Skeletal muscle satellite cell (primary cell): ENCODE measurements at regions not wholly inside any gene's neighbourhood (a gene's known extent, or its start where the extent isn't known, plus 50 kb on each side); places are given as distances from the start of the nearest gene placed in this dataset.

Experiments
- H3K27me3 ChIP-seq: 2 replicates; pipeline ENCODE4 v1.7.0; 2013; ENCODE audit warnings: low read length; ENCODE audit not compliant: control insufficient read depth, insufficient read depth
- H3K36me3 ChIP-seq: 2 replicates; pipeline ENCODE4 v1.7.0; 2013; ENCODE audit warnings: mild to moderate bottlenecking, control low read depth, low read length; ENCODE audit not compliant: insufficient read depth
- H3K4me1 ChIP-seq: 2 replicates; pipeline ENCODE4 v1.7.0; 2013; ENCODE audit warnings: low read length; ENCODE audit not compliant: control insufficient read depth, insufficient read depth
- H3K4me2 ChIP-seq: 2 replicates; pipeline ENCODE4 v1.7.0; 2013; ENCODE audit warnings: mild to moderate bottlenecking, low read length
- H3K4me3 ChIP-seq: 2 replicates; pipeline ENCODE4 v1.7.0; 2013; ENCODE audit warnings: low read length
- H3K9ac ChIP-seq: 2 replicates; pipeline ENCODE4 v1.7.0; 2013; ENCODE audit warnings: mild to moderate bottlenecking, low read depth, low read length, moderate library complexity
- H3K9me3 ChIP-seq: replicated peaks from 2 replicates; pipeline ENCODE4 v1.7.0; 2013; ENCODE audit warnings: mild to moderate bottlenecking, control low read depth, low read length

DNA sequence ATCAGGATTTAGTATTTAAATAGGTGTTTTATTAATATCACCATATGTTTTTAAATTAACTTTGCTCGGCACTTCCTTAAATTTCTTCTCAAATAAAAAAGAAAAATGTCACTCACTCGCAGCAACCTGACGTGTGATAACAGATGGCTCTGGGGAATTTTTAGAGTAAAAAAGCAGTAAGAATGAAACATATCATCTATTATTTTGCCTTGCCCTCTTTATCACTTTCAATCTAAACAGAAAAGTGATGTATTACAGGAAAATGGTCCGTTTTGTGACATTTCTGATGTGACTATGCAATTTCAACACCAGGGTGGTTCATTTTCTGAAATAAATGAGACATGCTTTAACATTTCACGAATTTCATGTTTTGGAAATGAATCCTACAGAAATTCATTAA lies 1368.0 kb upstream of the LRRTM1 start:
- Histone ChIP-seq H3K4me2 (no peak overlapping the region), H3K27me3 (no peaks in the 10 kb centered on the region), H3K4me3 (no peak overlapping the region), H3K4me1 (no peaks in the 10 kb centered on the region), H3K9ac (no peak overlapping the region), H3K36me3 (no peaks in the 10 kb centered on the region), H3K9me3 (no peaks in the 10 kb centered on the region)

DNA sequence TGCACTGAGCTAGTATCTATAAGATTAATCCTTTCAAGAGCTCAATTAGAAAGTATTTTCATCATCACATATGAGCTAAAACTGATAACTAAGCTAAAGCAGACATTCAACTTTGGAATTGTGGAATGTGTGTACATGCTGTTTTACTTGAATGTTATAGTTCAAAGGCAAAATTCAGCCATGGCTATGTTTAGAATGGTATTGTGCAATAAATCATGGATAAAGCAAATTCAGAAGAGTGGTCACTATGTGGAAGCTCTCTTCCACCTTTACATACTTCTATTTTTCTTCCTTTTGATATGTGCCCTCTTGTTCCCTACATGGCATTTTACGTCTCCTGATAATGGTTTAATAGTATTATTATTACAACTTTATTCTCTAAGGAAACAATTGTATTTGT lies 1366.3 kb upstream of the LRRTM1 start:
- no peaks in the 10 kb centered on the region for H3K36me3 ChIP-seq
- no peak overlapping the region for H3K4me3 ChIP-seq
- H3K4me2 ChIP-seq, result no peak overlapping the region
- H3K4me1 ChIP-seq, result no peaks in the 10 kb centered on the region
- no peak overlapping the region for H3K9ac ChIP-seq
- H3K9me3 ChIP-seq, result no peaks in the 10 kb centered on the region
- no peaks in the 10 kb centered on the region for H3K27me3 ChIP-seq

GRCh38 chr2:81661081-81661480 lies 1356.5 kb upstream of the LRRTM1 start:
- no peaks in the 10 kb centered on the region for H3K27me3 ChIP-seq
- H3K36me3 ChIP-seq, result no peaks in the 10 kb centered on the region
- H3K4me2 ChIP-seq, result no peak overlapping the region
- no peaks in the 10 kb centered on the region for H3K4me1 ChIP-seq
- H3K9ac ChIP-seq, result no peak overlapping the region
- H3K4me3 ChIP-seq, result no peak overlapping the region
- H3K9me3 ChIP-seq, result peaks cover 12% of the 10 kb centered on the region

DNA sequence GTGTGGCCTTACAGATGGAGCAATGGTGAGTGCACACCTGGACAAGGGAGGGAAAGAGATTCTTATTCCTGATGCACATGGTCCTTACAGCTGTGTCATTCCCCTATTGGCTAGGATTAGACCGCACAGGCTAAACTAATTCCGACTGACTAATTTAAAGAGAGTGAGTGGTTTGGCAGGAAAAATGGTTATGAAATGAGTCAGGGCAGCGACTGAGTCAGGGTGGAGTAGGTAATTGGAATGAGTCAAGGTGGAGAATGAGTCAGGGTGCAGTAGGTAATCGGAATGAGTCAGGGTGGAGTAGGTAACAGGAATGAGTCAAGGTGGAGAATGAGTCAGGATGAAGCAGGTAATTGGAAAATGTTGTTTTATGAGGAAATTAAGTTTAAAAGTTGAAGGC lies 1353.7 kb upstream of the LRRTM1 start:
- Histone ChIP-seq H3K27me3 (no peaks in the 10 kb centered on the region), H3K4me3 (no peak overlapping the region), H3K9me3 (peaks cover 9% of the 10 kb centered on the region), H3K9ac (no peak overlapping the region), H3K4me1 (no peaks in the 10 kb centered on the region), H3K4me2 (no peak overlapping the region), H3K36me3 (no peaks in the 10 kb centered on the region)

DNA sequence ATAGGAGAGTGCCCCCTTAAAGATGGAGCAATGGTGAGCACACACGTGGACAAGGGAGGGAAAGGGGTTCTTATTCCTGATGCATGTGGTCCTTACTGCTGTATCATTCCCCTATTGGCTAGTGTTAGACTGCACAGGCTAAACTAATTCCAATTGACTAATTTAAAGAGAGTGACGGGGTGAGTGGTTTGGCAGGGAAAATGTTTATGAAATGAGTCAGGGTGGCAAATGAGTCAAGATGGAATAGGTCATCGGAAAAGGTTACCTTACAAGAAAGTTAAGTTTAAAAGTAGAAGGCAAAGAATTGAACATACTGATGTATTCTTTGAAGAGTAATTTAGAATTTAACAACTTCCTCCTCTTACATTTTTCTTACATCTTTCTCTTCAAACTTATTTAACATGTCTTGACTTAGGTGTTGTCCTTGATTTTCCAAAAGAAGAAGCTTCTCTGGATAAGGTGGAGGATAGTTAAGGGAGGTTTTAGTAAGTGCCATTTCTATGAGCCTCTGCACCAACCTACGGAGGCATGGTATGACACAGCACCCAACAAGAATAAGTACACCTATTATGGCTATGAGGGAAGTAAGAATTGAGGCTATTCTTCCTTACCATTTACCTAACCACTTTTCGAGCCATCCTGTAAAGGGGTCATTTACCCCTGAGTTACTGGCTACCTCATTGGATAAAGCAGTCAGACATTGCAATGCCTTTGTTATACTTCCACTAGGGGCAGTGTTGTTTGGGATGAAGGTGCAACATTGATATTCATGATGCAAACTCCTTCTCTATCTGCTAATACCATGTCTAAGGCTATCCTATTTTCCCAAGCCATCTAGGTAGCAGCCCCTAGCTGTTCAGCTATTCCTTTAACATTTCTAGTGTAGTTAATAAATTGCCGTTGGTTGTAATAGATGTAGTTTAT lies 1345.8 kb upstream of the LRRTM1 start:
- Histone ChIP-seq H3K36me3 (no peaks in the 10 kb centered on the region), H3K4me1 (no peaks in the 10 kb centered on the region), H3K9me3 (no peaks in the 10 kb centered on the region), H3K4me2 (no peak overlapping the region), H3K27me3 (no peaks in the 10 kb centered on the region), H3K4me3 (no peak overlapping the region), H3K9ac (no peak overlapping the region)

DNA sequence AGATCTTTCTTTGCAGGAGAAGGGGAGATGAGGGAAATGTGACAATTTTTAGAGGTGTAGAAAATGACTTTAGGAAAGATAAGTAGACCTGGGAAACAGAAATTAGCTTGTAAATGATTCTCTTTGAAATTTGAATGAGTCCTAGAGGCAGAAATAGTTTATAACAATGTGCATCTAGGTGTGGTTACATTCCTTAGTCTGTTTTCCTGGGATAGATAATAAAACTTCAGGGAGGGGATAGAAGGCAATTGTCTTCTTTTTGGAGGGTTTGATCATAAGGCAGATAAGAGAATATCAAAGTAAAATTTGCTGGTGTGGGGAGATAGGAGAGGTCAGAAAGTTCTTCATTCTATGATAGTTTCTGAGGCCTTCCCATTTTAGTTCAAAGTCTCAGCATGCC lies 1344.3 kb upstream of the LRRTM1 start:
- H3K9ac ChIP-seq, result no peak overlapping the region
- H3K9me3 ChIP-seq, result no peaks in the 10 kb centered on the region
- no peaks in the 10 kb centered on the region for H3K27me3 ChIP-seq
- H3K36me3 ChIP-seq, result no peaks in the 10 kb centered on the region
- H3K4me2 ChIP-seq, result no peak overlapping the region
- no peaks in the 10 kb centered on the region for H3K4me1 ChIP-seq
- H3K4me3 ChIP-seq, result no peak overlapping the region

- Histone ChIP-seq H3K27me3 (no peaks in the 10 kb centered on the region), H3K4me3 (no peak overlapping the region), H3K4me1 (no peaks in the 10 kb centered on the region), H3K36me3 (no peaks in the 10 kb centered on the region), H3K9me3 (no peaks in the 10 kb centered on the region), H3K9ac (no peak overlapping the region), H3K4me2 (no peak overlapping the region)
These were observed 1343.8 kb upstream of the LRRTM1 start for GRCh38 chr2:81648370-81648769.

DNA sequence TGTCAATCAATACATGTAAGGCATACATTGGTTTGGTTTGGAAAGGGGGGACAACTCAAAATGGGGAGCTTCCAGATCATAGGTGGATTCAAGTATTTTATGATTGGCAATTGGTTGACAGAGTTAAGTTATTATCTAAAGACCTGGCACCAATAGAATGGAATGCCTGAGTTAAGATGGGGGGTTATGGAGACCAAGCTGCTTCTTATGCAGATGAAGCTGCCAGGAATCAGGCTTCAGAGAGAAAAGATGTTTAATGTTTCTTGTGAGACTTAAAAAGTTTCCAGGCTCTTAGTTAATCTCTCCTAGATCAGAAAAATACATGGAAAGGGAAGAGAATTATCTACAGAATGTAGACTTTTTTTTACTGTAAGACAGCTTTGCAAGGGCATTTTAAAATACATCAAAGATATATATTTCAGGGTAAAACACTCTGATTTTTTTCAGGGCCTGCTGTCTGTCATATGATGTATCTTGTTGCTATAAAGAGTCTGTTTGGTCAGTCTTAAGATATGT lies 1343.2 kb upstream of the LRRTM1 start:
- Histone ChIP-seq H3K36me3 (no peaks in the 10 kb centered on the region), H3K27me3 (no peaks in the 10 kb centered on the region), H3K4me2 (no peak overlapping the region), H3K9me3 (no peaks in the 10 kb centered on the region), H3K9ac (no peak overlapping the region), H3K4me1 (no peaks in the 10 kb centered on the region), H3K4me3 (no peak overlapping the region)

- Histone ChIP-seq H3K9ac (no peak overlapping the region), H3K4me1 (no peaks in the 10 kb centered on the region), H3K4me2 (no peak overlapping the region), H3K27me3 (no peaks in the 10 kb centered on the region), H3K9me3 (no peaks in the 10 kb centered on the region), H3K36me3 (no peaks in the 10 kb centered on the region), H3K4me3 (no peak overlapping the region)
These were observed 1341.3 kb upstream of the LRRTM1 start for GRCh38 chr2:81645745-81646301.

DNA sequence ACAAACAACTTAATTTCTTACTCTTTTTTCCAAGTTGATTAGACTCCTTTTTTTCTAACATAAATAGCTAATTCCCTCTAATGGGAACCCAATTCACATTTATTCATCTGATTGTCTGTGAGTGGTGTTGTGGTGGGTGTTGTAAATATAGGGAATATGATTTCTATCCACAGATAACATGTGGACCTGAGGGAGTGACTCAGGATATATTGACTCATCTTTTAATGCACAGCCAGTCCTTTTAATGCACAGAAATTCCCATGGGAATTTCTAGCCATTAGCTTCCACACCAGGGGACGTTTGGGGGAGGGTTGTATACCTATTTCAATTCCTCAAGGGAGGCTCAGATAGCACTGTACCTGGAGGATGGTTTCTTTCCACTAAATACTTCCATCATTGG lies 1339.6 kb upstream of the LRRTM1 start:
- Histone ChIP-seq H3K4me2 (no peak overlapping the region), H3K27me3 (no peaks in the 10 kb centered on the region), H3K4me3 (no peak overlapping the region), H3K36me3 (no peaks in the 10 kb centered on the region), H3K4me1 (no peaks in the 10 kb centered on the region), H3K9me3 (no peaks in the 10 kb centered on the region), H3K9ac (no peak overlapping the region)

- no peaks in the 10 kb centered on the region for H3K27me3 ChIP-seq
- H3K4me1 ChIP-seq, result no peaks in the 10 kb centered on the region
- H3K9me3 ChIP-seq, result no peaks in the 10 kb centered on the region
- H3K36me3 ChIP-seq, result no peaks in the 10 kb centered on the region
- H3K9ac ChIP-seq, result no peak overlapping the region
- H3K4me3 ChIP-seq, result no peak overlapping the region
- no peak overlapping the region for H3K4me2 ChIP-seq
These were observed 1320.3 kb upstream of the LRRTM1 start for GRCh38 chr2:81624825-81625224.

- no peak overlapping the region for H3K4me2 ChIP-seq
- no peaks in the 10 kb centered on the region for H3K27me3 ChIP-seq
- no peaks in the 10 kb centered on the region for H3K4me1 ChIP-seq
- H3K9me3 ChIP-seq, result peaks cover 4% of the 10 kb centered on the region
- no peak overlapping the region for H3K9ac ChIP-seq
- H3K4me3 ChIP-seq, result no peak overlapping the region
- no peaks in the 10 kb centered on the region for H3K36me3 ChIP-seq
These were observed 1295.5 kb upstream of the LRRTM1 start for GRCh38 chr2:81600088-81600487.
